ENCODE measurements at regions not wholly inside any gene's neighbourhood (a gene's known extent, or its start where the extent isn't known, plus 50 kb on each side); places are given as distances from the start of the nearest gene placed in this dataset.

DNA sequence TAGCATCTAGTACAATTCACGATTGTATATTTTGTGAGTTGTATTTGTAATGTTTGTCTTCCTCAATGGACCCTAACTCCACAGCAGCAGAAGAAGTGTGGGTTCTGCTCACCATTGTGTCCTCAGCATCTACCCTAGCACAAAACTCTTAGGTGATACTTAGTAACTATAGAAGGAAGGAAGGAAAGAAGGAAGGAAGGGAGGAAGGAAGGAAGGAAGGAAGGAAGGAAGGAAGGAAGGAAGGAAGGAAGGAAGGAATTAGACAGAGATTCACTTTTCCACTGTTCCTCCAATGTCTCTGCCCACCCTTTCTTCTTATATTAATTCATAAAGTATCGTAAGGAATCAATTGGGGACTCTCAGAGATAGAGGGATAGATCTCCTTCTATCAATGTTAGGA lies 288.2 kb downstream of the NFIB start:
- peaks cover 13% of the 10 kb centered on the region for H3K4me1 Mint-ChIP-seq (ENCODE audit: low read depth)
- no peaks in the 10 kb centered on the region for H3K9me3 Mint-ChIP-seq
- peaks cover 4% of the 10 kb centered on the region; the same call in 1 of the 2 replicates for H3K27me3 Mint-ChIP-seq (ENCODE audit: insufficient read depth)
- TF ChIP-seq, protein P1, sequence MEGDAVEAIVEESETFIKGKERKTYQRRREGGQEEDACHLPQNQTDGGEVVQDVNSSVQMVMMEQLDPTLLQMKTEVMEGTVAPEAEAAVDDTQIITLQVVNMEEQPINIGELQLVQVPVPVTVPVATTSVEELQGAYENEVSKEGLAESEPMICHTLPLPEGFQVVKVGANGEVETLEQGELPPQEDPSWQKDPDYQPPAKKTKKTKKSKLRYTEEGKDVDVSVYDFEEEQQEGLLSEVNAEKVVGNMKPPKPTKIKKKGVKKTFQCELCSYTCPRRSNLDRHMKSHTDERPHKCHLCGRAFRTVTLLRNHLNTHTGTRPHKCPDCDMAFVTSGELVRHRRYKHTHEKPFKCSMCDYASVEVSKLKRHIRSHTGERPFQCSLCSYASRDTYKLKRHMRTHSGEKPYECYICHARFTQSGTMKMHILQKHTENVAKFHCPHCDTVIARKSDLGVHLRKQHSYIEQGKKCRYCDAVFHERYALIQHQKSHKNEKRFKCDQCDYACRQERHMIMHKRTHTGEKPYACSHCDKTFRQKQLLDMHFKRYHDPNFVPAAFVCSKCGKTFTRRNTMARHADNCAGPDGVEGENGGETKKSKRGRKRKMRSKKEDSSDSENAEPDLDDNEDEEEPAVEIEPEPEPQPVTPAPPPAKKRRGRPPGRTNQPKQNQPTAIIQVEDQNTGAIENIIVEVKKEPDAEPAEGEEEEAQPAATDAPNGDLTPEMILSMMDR (IDR thresholded peaks at IDR 0.05) = no peak
- DNase-seq = no peak
- H3K27ac Mint-ChIP-seq = no peak overlapping the region
- no peak overlapping the region for H3K4me3 Mint-ChIP-seq
- H3K36me3 Mint-ChIP-seq (ENCODE audit: low read depth) = no peaks in the 10 kb centered on the region

DNA sequence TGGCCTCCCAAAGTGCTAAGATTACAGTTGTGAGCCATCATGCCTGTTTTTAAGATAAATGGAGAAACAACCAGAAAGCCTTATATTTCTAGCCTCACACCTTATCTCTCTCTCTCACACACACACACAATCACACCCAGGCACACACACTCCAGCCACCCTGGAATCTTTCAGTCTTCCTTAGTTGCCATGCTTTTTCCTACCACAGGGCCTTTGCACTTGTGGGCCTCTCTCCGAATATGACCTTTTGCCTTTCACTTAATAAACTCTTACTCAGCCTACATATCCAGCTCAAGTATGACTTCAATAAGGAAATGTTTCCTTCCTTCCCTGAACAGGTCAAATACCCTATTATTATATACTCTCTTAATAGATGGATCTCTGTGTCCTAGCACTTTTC lies 290.7 kb downstream of the NFIB start:
- H3K4me1 Mint-ChIP-seq (ENCODE audit: low read depth) = no peaks in the 10 kb centered on the region
- H3K9me3 Mint-ChIP-seq = no peaks in the 10 kb centered on the region
- no peak for DNase-seq
- H3K27me3 Mint-ChIP-seq (ENCODE audit: insufficient read depth) = peaks cover 7% of the 10 kb centered on the region; the same call in 1 of the 2 replicates
- TF ChIP-seq, protein P1 (IDR thresholded peaks at IDR 0.05) = no peak
- no peak overlapping the region for H3K27ac Mint-ChIP-seq
- H3K36me3 Mint-ChIP-seq (ENCODE audit: low read depth) = no peaks in the 10 kb centered on the region
- no peak overlapping the region for H3K4me3 Mint-ChIP-seq

DNA sequence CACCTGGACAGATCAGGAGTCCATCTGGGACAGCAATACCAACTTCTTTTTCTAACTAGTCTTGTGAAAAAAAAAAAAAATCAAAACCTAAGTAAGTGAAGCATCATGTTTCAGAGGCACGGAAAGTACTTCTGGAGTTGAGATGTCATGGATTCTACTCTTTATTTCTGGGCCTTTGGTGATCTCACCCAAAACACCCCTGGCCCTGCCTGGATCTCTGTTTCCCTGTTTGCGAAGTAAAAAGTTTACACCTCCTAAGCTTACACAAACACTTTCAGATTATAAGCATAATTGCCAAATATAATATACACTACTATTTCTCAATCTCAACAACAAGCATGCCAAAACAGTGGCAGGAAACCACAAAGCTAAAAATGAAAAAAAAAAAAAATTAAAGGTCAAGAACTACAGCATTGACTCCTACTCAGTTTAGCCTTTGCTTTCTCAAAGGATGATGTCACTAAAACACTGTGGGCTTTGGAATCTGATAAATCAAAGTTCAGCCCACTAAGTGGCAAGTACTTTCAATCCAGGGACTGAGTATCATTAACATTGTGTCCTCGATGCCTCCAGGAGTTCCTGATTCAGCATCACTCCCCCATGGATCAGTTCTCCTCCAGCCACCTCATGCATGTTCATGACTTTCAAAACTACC lies 291.9 kb downstream of the NFIB start:
- Mint-ChIP-seq H3K4me3 (no peak overlapping the region), H3K27me3 (ENCODE audit: insufficient read depth) (peaks cover 7% of the 10 kb centered on the region; the same call in 1 of the 2 replicates), H3K27ac (no peak overlapping the region), H3K4me1 (ENCODE audit: low read depth) (no peaks in the 10 kb centered on the region), H3K9me3 (no peaks in the 10 kb centered on the region), H3K36me3 (ENCODE audit: low read depth) (no peaks in the 10 kb centered on the region)
- TF ChIP-seq, protein P1 (IDR thresholded peaks at IDR 0.05) = no peak
- no peak for DNase-seq

DNA sequence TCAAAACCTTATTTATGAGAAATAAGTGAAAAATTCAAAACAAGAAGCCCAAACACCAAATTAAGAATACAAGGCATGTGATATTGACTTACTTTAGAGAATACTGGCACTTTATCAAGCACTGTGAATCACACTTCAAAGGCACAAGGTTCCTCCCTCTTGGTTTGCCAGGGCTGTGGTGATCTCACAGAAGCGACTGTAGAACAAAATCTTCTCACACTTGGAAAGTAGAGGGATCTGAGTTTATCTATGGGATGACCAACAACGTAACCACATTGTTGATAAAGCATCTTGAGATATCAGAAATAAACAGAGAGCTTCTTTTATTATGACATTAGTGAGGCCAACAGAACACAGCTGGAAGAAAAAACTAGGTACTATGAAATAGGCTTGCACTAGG lies 295.9 kb downstream of the NFIB start:
- TF ChIP-seq, protein P1 (IDR thresholded peaks at IDR 0.05) = no peak
- DNase-seq = no peak
- no peaks in the 10 kb centered on the region for H3K36me3 Mint-ChIP-seq (ENCODE audit: low read depth)
- no peaks in the 10 kb centered on the region for H3K9me3 Mint-ChIP-seq
- H3K4me1 Mint-ChIP-seq (ENCODE audit: low read depth) = no peaks in the 10 kb centered on the region
- H3K27ac Mint-ChIP-seq = no peak overlapping the region
- peaks cover 6% of the 10 kb centered on the region for H3K27me3 Mint-ChIP-seq (ENCODE audit: insufficient read depth)
- H3K4me3 Mint-ChIP-seq = no peak overlapping the region

DNA sequence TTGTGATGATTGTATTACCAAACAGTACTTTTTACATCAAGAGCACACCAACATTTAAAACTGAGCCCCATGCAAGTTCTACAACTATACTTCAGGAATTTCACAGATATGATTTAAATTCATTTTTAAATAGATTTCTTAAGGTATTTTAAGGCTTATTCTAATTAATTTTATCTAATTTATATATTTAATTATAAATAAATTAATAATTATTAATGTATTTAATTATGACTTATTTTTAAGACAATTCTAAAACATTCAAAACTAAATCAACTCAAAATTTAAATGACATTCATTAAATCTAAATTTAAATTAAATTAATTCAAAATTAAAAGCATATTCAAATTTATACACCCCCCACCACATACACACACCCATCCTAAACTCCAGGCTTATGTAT lies 299.2 kb downstream of the NFIB start:
- no peaks in the 10 kb centered on the region for H3K9me3 Mint-ChIP-seq
- H3K4me3 Mint-ChIP-seq = no peak overlapping the region
- DNase-seq = no peak
- no peaks in the 10 kb centered on the region for H3K36me3 Mint-ChIP-seq (ENCODE audit: low read depth)
- TF ChIP-seq, protein P1 (IDR thresholded peaks at IDR 0.05) = no peak
- no peaks in the 10 kb centered on the region for H3K4me1 Mint-ChIP-seq (ENCODE audit: low read depth)
- no peak overlapping the region for H3K27ac Mint-ChIP-seq
- H3K27me3 Mint-ChIP-seq (ENCODE audit: insufficient read depth) = peaks cover 11% of the 10 kb centered on the region
